ENCODE measurements at regions not wholly inside any gene's neighbourhood (a gene's known extent, or its start where the extent isn't known, plus 50 kb on each side); places are given as distances from the start of the nearest gene placed in this dataset.

- DNase-seq (ENCODE audit: low spot score) (no peak), FAIRE-seq (no peak)
Observed at GRCh38 chr6:130758813-130759212, 68.4 kb upstream of the SMLR1 start.

GRCh38 chr6:130760006-130760405, 67.2 kb upstream of the SMLR1 start:
- FAIRE-seq (no peak), DNase-seq (ENCODE audit: low spot score) (peak; percentile 7)

- FAIRE-seq (no peak), DNase-seq (ENCODE audit: low spot score) (no peak)
Observed at GRCh38 chr6:130761286-130761685, 65.9 kb upstream of the SMLR1 start.

GRCh38 chr6:130765181-130765727, 62.0 kb upstream of the SMLR1 start:
- FAIRE-seq (no peak), DNase-seq (ENCODE audit: low spot score) (no peak)

- no peak for FAIRE-seq
- DNase-seq (ENCODE audit: low spot score): no peak
Observed at GRCh38 chr6:130766239-130767144, 60.7 kb upstream of the SMLR1 start.

GRCh38 chr6:130769861-130770260, 57.3 kb upstream of the SMLR1 start:
- no peak for DNase-seq (ENCODE audit: low spot score)
- FAIRE-seq: no peak

GRCh38 chr6:130771741-130772140, 55.5 kb upstream of the SMLR1 start:
- no peak for FAIRE-seq
- DNase-seq (ENCODE audit: low spot score): no peak

- FAIRE-seq (no peak), DNase-seq (ENCODE audit: low spot score) (no peak)
Observed at GRCh38 chr6:130773860-130774259, 53.3 kb upstream of the SMLR1 start.

- no peak for FAIRE-seq
- no peak for DNase-seq (ENCODE audit: low spot score)
Observed at GRCh38 chr6:130775411-130776012, 51.7 kb upstream of the SMLR1 start.

- FAIRE-seq: no peak
- no peak for DNase-seq (ENCODE audit: low spot score)
Observed at GRCh38 chr6:130776287-130776925, 50.8 kb upstream of the SMLR1 start.

Data from RCC 7860 (cell line).